Tibial nerve (tissue), 4 donors: ENCODE measurements at regions not wholly inside any gene's neighbourhood (a gene's known extent, or its start where the extent isn't known, plus 50 kb on each side); places are given as distances from the start of the nearest gene placed in this dataset.

Experiments used
- DNase-seq, 2 donors: peaks; one replicate each; pipeline ENCODE4 v3.0.0-alpha.2; 2019; ENCODE audit warnings: low spot score in 2 of 2
- H3K27ac ChIP-seq, 4 donors: fragments of 200-600 bp; sonication (generic) in 3 of 4; one replicate each; pipeline ENCODE4 v1.5.1; 2017 to 2019; ENCODE audit warnings: mild to moderate bottlenecking in 1 of 4
- H3K27me3 ChIP-seq, 2 donors: fragments of 200-600 bp; sonication (generic) in 1 of 2; one replicate each; pipeline versions ENCODE4 v1.5.1 to v1.6.0; 2017 to 2019
- H3K36me3 ChIP-seq, 3 donors: fragments of 200-600 bp; sonication (generic); one replicate each; pipeline ENCODE4 v1.5.1; 2018 to 2019
- H3K4me1 ChIP-seq, 4 donors: fragments of 200-600 bp; sonication (generic) in 3 of 4; one replicate each; pipeline ENCODE4 v1.5.1; 2017 to 2019
- H3K4me3 ChIP-seq, 4 donors: fragments of 200-600 bp; sonication (generic) in 3 of 4; one replicate each; pipeline ENCODE4 v1.5.1; 2017 to 2019; ENCODE audit warnings: mild to moderate bottlenecking in 1 of 4, moderate library complexity in 1 of 4
- H3K9me3 ChIP-seq, 4 donors: fragments of 200-600 bp; sonication (generic) in 3 of 4; one replicate each; pipeline ENCODE4 v1.5.1; 2017 to 2019
- CTCF ChIP-seq, 5 experiments: fragments of 200-600 bp in 3 of 5; fragments of 450-650 bp in 2 of 5; sonication (generic) in 3 of 5; IDR thresholded peaks; one replicate each; pipeline ENCODE4 v1.5.1; 2016 to 2019; ENCODE audit warnings: antibody characterized with exemption in 5 of 5, mild to moderate bottlenecking in 3 of 5, moderate library complexity in 2 of 5
- EP300 ChIP-seq, 2 donors: sonication (generic); formaldehyde crosslinking; IDR thresholded peaks; one replicate each; pipeline ENCODE4 v1.6.1; 2017; ENCODE audit warnings: antibody characterized with exemption in 2 of 2, mild to moderate bottlenecking in 1 of 2
- POLR2A ChIP-seq, 2 donors: fragments of 450-650 bp; IDR thresholded peaks; one replicate each; pipeline ENCODE4 v1.6.1; 2017; ENCODE audit warnings: antibody characterized with exemption in 2 of 2, mild to moderate bottlenecking in 2 of 2, moderate library complexity in 2 of 2
- WGBS, 2 donors: methylation state at CpG; one replicate each; pipeline ENCODE4 v1.1.5; 2018; 5-methylcytosine and 5-hydroxymethylcytosine counted together

GRCh38 chr1:79264285-79264684, 257.8 kb upstream of the ADGRL4 start:
- no peak overlapping the region for H3K4me3 ChIP-seq
- no peak for TF ChIP-seq POLR2A (IDR thresholded peaks at IDR 0.05)
- TF ChIP-seq CTCF (IDR thresholded peaks at IDR 0.05) = no peak
- no peak for TF ChIP-seq EP300 (IDR thresholded peaks at IDR 0.05)
- no peaks in the 10 kb centered on the region for H3K9me3 ChIP-seq
- H3K27ac ChIP-seq = no peak overlapping the region
- H3K4me1 ChIP-seq = no peaks in the 10 kb centered on the region
- no peaks in the 10 kb centered on the region for H3K27me3 ChIP-seq
- no peaks in the 10 kb centered on the region for H3K36me3 ChIP-seq
- WGBS, 2 donors = 48 to 58% methylated on average over 1 of the region's 1 CpG
- no peak for DNase-seq

GRCh38 chr1:79262745-79263258, 256.3 kb upstream of the ADGRL4 start:
- TF ChIP-seq CTCF (IDR thresholded peaks at IDR 0.05) = no peak
- TF ChIP-seq POLR2A (IDR thresholded peaks at IDR 0.05) = no peak
- TF ChIP-seq EP300 (IDR thresholded peaks at IDR 0.05) = no peak

GRCh38 chr1:79259390-79260336, 253.1 kb upstream of the ADGRL4 start:
- Histone ChIP-seq H3K27ac (no peak overlapping the region), H3K9me3 (no peaks in the 10 kb centered on the region), H3K4me3 (no peak overlapping the region), H3K36me3 (no peaks in the 10 kb centered on the region), H3K4me1 (no peaks in the 10 kb centered on the region), H3K27me3 (no peaks in the 10 kb centered on the region)
- no peak for TF ChIP-seq POLR2A (IDR thresholded peaks at IDR 0.05)
- TF ChIP-seq EP300 (IDR thresholded peaks at IDR 0.05) = no peak
- TF ChIP-seq CTCF (IDR thresholded peaks at IDR 0.05) = peak; percentile 11 to 41 (median 37)
- 42 to 47% methylated on average over 5 of the region's 5 CpGs for WGBS, 2 donors
- DNase-seq = no peak

More at GRCh38 chr1:79262745-79263258, 256.3 kb upstream of the ADGRL4 start:
- H3K4me1 ChIP-seq = no peaks in the 10 kb centered on the region
- WGBS, 2 donors = 54 to 56% methylated on average over 3 of the region's 3 CpGs
- no peaks in the 10 kb centered on the region for H3K9me3 ChIP-seq
- no peaks in the 10 kb centered on the region for H3K36me3 ChIP-seq
- H3K27me3 ChIP-seq = no peaks in the 10 kb centered on the region
- no peak for DNase-seq
- H3K4me3 ChIP-seq = no peak overlapping the region
- H3K27ac ChIP-seq = no peak overlapping the region

GRCh38 chr1:79255421-79255820, 248.9 kb upstream of the ADGRL4 start:
- Histone ChIP-seq H3K27me3 (no peaks in the 10 kb centered on the region), H3K9me3 (no peaks in the 10 kb centered on the region), H3K27ac (no peak overlapping the region), H3K36me3 (no peaks in the 10 kb centered on the region), H3K4me1 (no peaks in the 10 kb centered on the region), H3K4me3 (no peak overlapping the region)
- 95% methylated on average over 2 of the region's 2 CpGs for WGBS, 2 donors
- no peak for TF ChIP-seq POLR2A (IDR thresholded peaks at IDR 0.05)
- no peak for DNase-seq

GRCh38 chr1:79252598-79252997, 246.1 kb upstream of the ADGRL4 start:
- no peaks in the 10 kb centered on the region for H3K36me3 ChIP-seq
- no peak overlapping the region for H3K4me3 ChIP-seq
- 89 to 91% methylated on average over 3 of the region's 3 CpGs for WGBS, 2 donors
- H3K9me3 ChIP-seq = no peaks in the 10 kb centered on the region
- TF ChIP-seq CTCF (IDR thresholded peaks at IDR 0.05) = no peak
- no peak for TF ChIP-seq POLR2A (IDR thresholded peaks at IDR 0.05)
- TF ChIP-seq EP300 (IDR thresholded peaks at IDR 0.05) = no peak
- no peak overlapping the region for H3K27ac ChIP-seq
- H3K27me3 ChIP-seq = no peaks in the 10 kb centered on the region
- no peaks in the 10 kb centered on the region for H3K4me1 ChIP-seq
- no peak for DNase-seq
